ENCODE measurements at regions not wholly inside any gene's neighbourhood (a gene's known extent, or its start where the extent isn't known, plus 50 kb on each side); places are given as distances from the start of the nearest gene placed in this dataset.

GRCh38 chr2:18482666-18483065, 77.8 kb downstream of the RDH14 start:
- H3K36me3 Mint-ChIP-seq (ENCODE audit: low read depth), result no peaks in the 10 kb centered on the region
- no peaks in the 10 kb centered on the region for H3K9me3 Mint-ChIP-seq
- POLR2A ChIA-PET, result no interaction called here
- CTCF ChIA-PET, result no interaction called here
- H3K27me3 Mint-ChIP-seq, result peaks cover 2% of the 10 kb centered on the region
- no peak for DNase-seq
- H3K4me1 Mint-ChIP-seq, result no peaks in the 10 kb centered on the region
- H3K27ac Mint-ChIP-seq, result no peak overlapping the region
- no peak overlapping the region for H3K4me3 Mint-ChIP-seq

GRCh38 chr2:18479947-18480369, 80.5 kb downstream of the RDH14 start:
- peaks cover 2% of the 10 kb centered on the region for H3K27me3 Mint-ChIP-seq
- no peaks in the 10 kb centered on the region for H3K9me3 Mint-ChIP-seq
- ChIA-PET CTCF (no interaction called here), POLR2A (no interaction called here)
- no peak overlapping the region for H3K4me3 Mint-ChIP-seq
- no peak for DNase-seq
- H3K27ac Mint-ChIP-seq, result no peak overlapping the region
- H3K4me1 Mint-ChIP-seq, result no peaks in the 10 kb centered on the region
- H3K36me3 Mint-ChIP-seq (ENCODE audit: low read depth), result no peaks in the 10 kb centered on the region

- Mint-ChIP-seq H3K27ac (no peak overlapping the region), H3K4me3 (no peak overlapping the region), H3K4me1 (no peaks in the 10 kb centered on the region), H3K27me3 (peaks cover 2% of the 10 kb centered on the region), H3K36me3 (ENCODE audit: low read depth) (no peaks in the 10 kb centered on the region), H3K9me3 (no peaks in the 10 kb centered on the region)
- CTCF ChIA-PET, result no interaction called here
- no peak for DNase-seq
- POLR2A ChIA-PET, result no interaction called here
Measured at GRCh38 chr2:18477293-18477692, 83.2 kb downstream of the RDH14 start.

- DNase-seq, result no peak
- Mint-ChIP-seq H3K36me3 (ENCODE audit: low read depth) (no peaks in the 10 kb centered on the region), H3K4me1 (no peaks in the 10 kb centered on the region), H3K4me3 (no peak overlapping the region), H3K9me3 (no peaks in the 10 kb centered on the region), H3K27me3 (peaks cover 2% of the 10 kb centered on the region), H3K27ac (no peak overlapping the region)
- POLR2A ChIA-PET, result no interaction called here
- CTCF ChIA-PET, result no interaction called here
Measured at GRCh38 chr2:18476484-18476883, 84.0 kb downstream of the RDH14 start.

- no peak overlapping the region for H3K27ac Mint-ChIP-seq
- no peak for DNase-seq
- ChIA-PET CTCF (no interaction called here), POLR2A (no interaction called here)
- no peaks in the 10 kb centered on the region for H3K4me1 Mint-ChIP-seq
- H3K27me3 Mint-ChIP-seq, result peaks cover 2% of the 10 kb centered on the region
- no peaks in the 10 kb centered on the region for H3K36me3 Mint-ChIP-seq (ENCODE audit: low read depth)
- H3K4me3 Mint-ChIP-seq, result no peak overlapping the region
- no peaks in the 10 kb centered on the region for H3K9me3 Mint-ChIP-seq
Measured at GRCh38 chr2:18475884-18476283, 84.6 kb downstream of the RDH14 start.

GRCh38 chr2:18474700-18475099, 85.8 kb downstream of the RDH14 start:
- no peak for DNase-seq
- H3K36me3 Mint-ChIP-seq (ENCODE audit: low read depth), result no peaks in the 10 kb centered on the region
- H3K9me3 Mint-ChIP-seq, result no peaks in the 10 kb centered on the region
- H3K4me3 Mint-ChIP-seq, result no peak overlapping the region
- no peaks in the 10 kb centered on the region for H3K4me1 Mint-ChIP-seq
- peaks cover 2% of the 10 kb centered on the region for H3K27me3 Mint-ChIP-seq
- ChIA-PET POLR2A (no interaction called here), CTCF (no interaction called here)
- H3K27ac Mint-ChIP-seq, result no peak overlapping the region

- CTCF ChIA-PET, result no interaction called here
Measured at GRCh38 chr2:18473241-18474181, 86.9 kb downstream of the RDH14 start.

GRCh38 chr2:18467749-18468360, 92.6 kb downstream of the RDH14 start:
- H3K4me3 Mint-ChIP-seq, result no peak overlapping the region
- H3K4me1 Mint-ChIP-seq, result no peaks in the 10 kb centered on the region
- H3K9me3 Mint-ChIP-seq, result no peaks in the 10 kb centered on the region
- no peaks in the 10 kb centered on the region for H3K27me3 Mint-ChIP-seq
- no peaks in the 10 kb centered on the region for H3K36me3 Mint-ChIP-seq (ENCODE audit: low read depth)
- ChIA-PET CTCF (no interaction called here), POLR2A (no interaction called here)
- H3K27ac Mint-ChIP-seq, result no peak overlapping the region
- no peak for DNase-seq

More at GRCh38 chr2:18473241-18474181, 86.9 kb downstream of the RDH14 start:
- H3K4me3 Mint-ChIP-seq, result no peak overlapping the region
- no peaks in the 10 kb centered on the region for H3K9me3 Mint-ChIP-seq
- POLR2A ChIA-PET, result no interaction called here
- peaks cover 1% of the 10 kb centered on the region for H3K27me3 Mint-ChIP-seq
- no peak overlapping the region for H3K27ac Mint-ChIP-seq
- DNase-seq, result no peak
- no peaks in the 10 kb centered on the region for H3K4me1 Mint-ChIP-seq
- no peaks in the 10 kb centered on the region for H3K36me3 Mint-ChIP-seq (ENCODE audit: low read depth)

GRCh38 chr2:18465979-18466378, 94.5 kb downstream of the RDH14 start:
- POLR2A ChIA-PET, result no interaction called here
- no peak overlapping the region for H3K4me3 Mint-ChIP-seq

GRCh38 chr2:18464913-18465312, 95.5 kb downstream of the RDH14 start:
- no peaks in the 10 kb centered on the region for H3K9me3 Mint-ChIP-seq
- ChIA-PET CTCF (no interaction called here), POLR2A (no interaction called here)
- no peak overlapping the region for H3K27ac Mint-ChIP-seq
- no peaks in the 10 kb centered on the region for H3K36me3 Mint-ChIP-seq (ENCODE audit: low read depth)
- H3K27me3 Mint-ChIP-seq, result no peaks in the 10 kb centered on the region
- no peak overlapping the region for H3K4me3 Mint-ChIP-seq
- DNase-seq, result no peak
- H3K4me1 Mint-ChIP-seq, result no peaks in the 10 kb centered on the region

More at GRCh38 chr2:18465979-18466378, 94.5 kb downstream of the RDH14 start:
- no peak for DNase-seq
- H3K4me1 Mint-ChIP-seq, result no peaks in the 10 kb centered on the region
- no peaks in the 10 kb centered on the region for H3K9me3 Mint-ChIP-seq
- H3K36me3 Mint-ChIP-seq (ENCODE audit: low read depth), result no peaks in the 10 kb centered on the region
- no peak overlapping the region for H3K27ac Mint-ChIP-seq
- H3K27me3 Mint-ChIP-seq, result no peaks in the 10 kb centered on the region
- CTCF ChIA-PET, result no interaction called here

- Mint-ChIP-seq H3K27me3 (no peaks in the 10 kb centered on the region), H3K36me3 (ENCODE audit: low read depth) (no peaks in the 10 kb centered on the region), H3K4me3 (no peak overlapping the region), H3K4me1 (no peaks in the 10 kb centered on the region), H3K27ac (no peak overlapping the region), H3K9me3 (no peaks in the 10 kb centered on the region)
- no peak for DNase-seq
- CTCF ChIA-PET, result no interaction called here
- POLR2A ChIA-PET, result no interaction called here
Measured at GRCh38 chr2:18456026-18456425, 104.4 kb downstream of the RDH14 start.

- ChIA-PET POLR2A (no interaction called here), CTCF (no interaction called here)
- Mint-ChIP-seq H3K27ac (no peak overlapping the region), H3K27me3 (no peaks in the 10 kb centered on the region), H3K4me3 (no peak overlapping the region), H3K9me3 (no peaks in the 10 kb centered on the region), H3K36me3 (ENCODE audit: low read depth) (no peaks in the 10 kb centered on the region), H3K4me1 (no peaks in the 10 kb centered on the region)
- DNase-seq, result no peak
Measured at GRCh38 chr2:18455236-18455862, 105.1 kb downstream of the RDH14 start.

GRCh38 chr2:18454692-18455235, 105.7 kb downstream of the RDH14 start:
- CTCF ChIA-PET, result no interaction called here
- Mint-ChIP-seq H3K9me3 (no peaks in the 10 kb centered on the region), H3K36me3 (ENCODE audit: low read depth) (no peaks in the 10 kb centered on the region), H3K4me3 (no peak overlapping the region), H3K27me3 (no peaks in the 10 kb centered on the region), H3K4me1 (no peaks in the 10 kb centered on the region), H3K27ac (no peak overlapping the region)
- DNase-seq, result no peak
- POLR2A ChIA-PET, result no interaction called here
